ENCODE measurements at regions not wholly inside any gene's neighbourhood (a gene's known extent, or its start where the extent isn't known, plus 50 kb on each side); places are given as distances from the start of the nearest gene placed in this dataset.
"Not testable (repeated sequence)": the region's sequence is repeated elsewhere in the genome, so short reads cannot be mapped to it uniquely, and the experiment has no call there.

- no peak for DNase-seq
Observed at GRCh38 chr7:98778421-98778820, 91.4 kb downstream of the TMEM130 start.

GRCh38 chr7:98779800-98780587 lies 89.8 kb downstream of the TMEM130 start:
- no peak for DNase-seq

DNA sequence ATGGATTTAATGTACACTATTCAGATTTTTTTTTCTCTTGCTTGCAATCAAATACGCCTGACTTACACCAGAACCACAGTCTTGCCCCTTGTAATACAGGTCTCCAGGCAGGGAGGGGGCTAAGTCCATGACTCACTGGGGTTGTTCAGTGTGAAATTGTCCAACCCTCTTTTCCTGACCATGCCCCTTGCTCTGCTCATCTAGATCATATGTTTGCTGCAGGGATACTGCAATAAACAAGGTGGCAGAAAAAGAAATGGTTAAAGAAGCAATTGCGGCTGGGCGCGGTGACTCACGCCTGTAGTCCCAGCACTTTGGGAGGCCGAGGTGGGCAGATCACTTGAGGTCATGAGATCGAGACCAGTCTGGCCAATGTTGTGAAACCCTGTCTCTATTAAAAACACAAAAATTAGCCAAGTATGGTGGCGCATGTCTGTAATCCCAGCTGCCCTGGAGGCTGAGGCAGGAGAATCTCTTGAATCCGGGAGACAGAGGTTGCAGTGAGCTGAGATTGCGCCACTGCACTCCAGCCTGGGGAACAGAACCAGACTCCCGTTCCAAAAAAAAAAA lies 85.5 kb downstream of the TMEM130 start:
- DNase-seq = no peak

GRCh38 chr7:98785929-98786571 lies 83.8 kb downstream of the TMEM130 start:
- DNase-seq = no peak

DNA sequence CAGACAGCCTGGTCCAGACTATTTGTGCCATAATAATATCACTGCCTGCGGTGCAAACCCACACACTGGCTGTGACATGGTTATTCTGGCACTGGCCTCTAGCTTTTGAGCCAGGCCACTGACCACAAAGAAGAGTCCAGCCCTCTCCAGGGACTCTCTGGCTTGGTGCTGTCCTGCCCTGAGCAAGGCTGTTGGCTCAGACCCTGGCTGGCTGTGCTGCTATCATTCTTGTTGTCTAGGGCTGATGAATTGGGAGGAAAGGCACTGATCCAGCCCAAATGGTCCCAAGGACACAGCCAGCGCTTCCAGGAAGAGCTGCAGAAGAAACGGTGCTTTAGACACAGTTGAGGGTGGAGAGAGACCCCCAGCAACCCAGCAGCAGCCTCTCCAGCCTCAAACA lies 80.8 kb downstream of the TMEM130 start:
- DNase-seq = no peak

GRCh38 chr7:98794453-98794852 lies 75.4 kb downstream of the TMEM130 start:
- not testable (repeated sequence) for DNase-seq

GRCh38 chr7:98795741-98796493 lies 73.9 kb downstream of the TMEM130 start:
- DNase-seq = no peak

Data from effector CD8-positive, alpha-beta T cell (primary cell).